ENCODE measurements at regions not wholly inside any gene's neighbourhood (a gene's known extent, or its start where the extent isn't known, plus 50 kb on each side); places are given as distances from the start of the nearest gene placed in this dataset.

DNA sequence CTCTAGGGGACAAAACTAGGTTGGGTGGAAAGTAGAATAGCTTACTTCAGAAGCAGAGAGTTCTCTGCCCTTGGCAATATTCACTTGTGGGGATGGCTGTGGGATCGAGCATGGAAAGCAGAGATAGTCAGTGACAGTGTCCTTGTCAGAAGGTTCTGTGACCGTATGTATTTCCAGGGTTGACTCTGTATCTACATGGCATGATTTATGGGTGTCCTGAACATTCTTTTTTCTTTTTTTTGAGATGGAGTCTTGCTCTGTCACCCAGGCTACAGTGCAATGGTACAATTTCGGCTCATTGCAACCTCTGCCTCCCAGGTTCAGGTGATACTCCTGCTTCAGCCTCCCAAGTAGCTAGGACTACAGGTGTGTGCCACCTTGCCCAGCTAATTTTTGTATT lies 77.4 kb upstream of the LHFPL2 start:
- no peak overlapping the region for H3K23ac ChIP-seq (ENCODE audit: low read depth, low read length)
- no peak overlapping the region for H2BK5ac ChIP-seq (ENCODE audit: low read depth, low read length, poor library complexity, severe bottlenecking)
- H3K27ac ChIP-seq (ENCODE audit: insufficient read depth, low read length) = no peak overlapping the region
- H3K4ac ChIP-seq (ENCODE audit: low read depth, low read length) = no peak overlapping the region
- H4K8ac ChIP-seq (ENCODE audit: low read depth in 2 of 2, low read length in 2 of 2) = no peak overlapping the region
- no peak overlapping the region for H3K4me3 ChIP-seq (ENCODE audit: insufficient read depth, low read depth, low read length)
- no peak for ATAC-seq (ENCODE audit: low read depth)
- no peak for DNase-seq
- no peaks in the 10 kb centered on the region for H3K27me3 ChIP-seq (ENCODE audit: control insufficient read depth, insufficient read depth, low read length)
- WGBS, 2 experiments (ENCODE audit: extremely low coverage in 2 of 2, insufficient read length in 1 of 2) = 100% methylated on average over 3 of the region's 3 CpGs; no CpG with 5 or more reads in 1 of the 2 experiments
- no peaks in the 10 kb centered on the region for H3K9me3 ChIP-seq (ENCODE audit: control insufficient read depth, insufficient read depth, low read length)
- in situ Hi-C loops (cut with MboI; ENCODE audit: low sequenced_read_pairs) = no loop called here
- no peak overlapping the region for H2AK9ac ChIP-seq (replicated peaks; ENCODE audit: low read depth, low read length, poor library complexity)
- H4K91ac ChIP-seq (ENCODE audit: insufficient read depth, low read depth, low read length) = no peak overlapping the region
- H2BK15ac ChIP-seq (ENCODE audit: low read depth, low read length) = no peak overlapping the region
- H2AFZ ChIP-seq (replicated peaks; ENCODE audit: low read length, poor library complexity) = no peak overlapping the region
- H3K18ac ChIP-seq (ENCODE audit: low read depth, low read length) = no peak overlapping the region; the same call in 1 of the 2 replicates
- no peak overlapping the region for H2BK20ac ChIP-seq (ENCODE audit: low read depth, low read length)
- no peak for TF ChIP-seq BHLHE40 (IDR thresholded peaks at IDR 0.05; ENCODE audit: low read depth, low read length)
- no peak for TF ChIP-seq RAD21 (IDR thresholded peaks at IDR 0.05; ENCODE audit: low read length)
- TF ChIP-seq CEBPB (IDR thresholded peaks at IDR 0.05; ENCODE audit: low read depth, low read length) = no peak
- TF ChIP-seq FOS (IDR thresholded peaks at IDR 0.05; ENCODE audit: low read depth, low read length) = no peak
- no peak for TF ChIP-seq RCOR1 (IDR thresholded peaks at IDR 0.05; ENCODE audit: insufficient replicate concordance, low read length)
- no peak for TF ChIP-seq POLR2A (IDR thresholded peaks at IDR 0.05; ENCODE audit: low read depth, low read length)
- no peak for TF ChIP-seq RFX5 (IDR thresholded peaks at IDR 0.05; ENCODE audit: low read depth, low read length)
- TF ChIP-seq MXI1 (IDR thresholded peaks at IDR 0.05; ENCODE audit: borderline replicate concordance, low read depth, low read length) = no peak
- no peak for TF ChIP-seq NFE2L2 (IDR thresholded peaks at IDR 0.05; ENCODE audit: low read depth, low read length)
- no peak for TF ChIP-seq MAFK (IDR thresholded peaks at IDR 0.05; ENCODE audit: low read depth, low read length)
- intact Hi-C loops (cut with micrococcal nuclease) = no loop called here
- CTCF ChIA-PET = no interaction called here
- H4K5ac ChIP-seq (ENCODE audit: low read depth, low read length) = no peak overlapping the region
- H2BK120ac ChIP-seq (ENCODE audit: low read depth, low read length) = no peak overlapping the region
- H4K20me1 ChIP-seq (ENCODE audit: insufficient read depth, low read length) = no peaks in the 10 kb centered on the region
- no peak overlapping the region for H3K56ac ChIP-seq (ENCODE audit: extremely low read depth, insufficient read depth, low read length)
- dilution Hi-C loops (cut with HindIII; ENCODE audit: low sequenced_read_pairs, unreplicated experiment) = no loop called here
- H3K9ac ChIP-seq (ENCODE audit: low read depth, low read length) = no peak overlapping the region
- H3K4me1 ChIP-seq (ENCODE audit: control insufficient read depth, insufficient read depth, low read length) = peaks cover 7% of the 10 kb centered on the region
- no TSS peak for BruUV-seq (replicated peaks)
- H3K14ac ChIP-seq (replicated peaks; ENCODE audit: low read depth, low read length) = no peak overlapping the region
- H3K79me1 ChIP-seq (ENCODE audit: low read depth in 1 of 2, low read length in 2 of 2) = no peaks in the 10 kb centered on the region
- H2AK5ac ChIP-seq (ENCODE audit: low read depth, low read length) = no peak overlapping the region
- H3K36me3 ChIP-seq (ENCODE audit: control insufficient read depth, insufficient read depth, low read length) = no peaks in the 10 kb centered on the region
- POLR2A ChIA-PET (ENCODE audit: unreplicated experiment) = no interaction called here
- H3K4me2 ChIP-seq (ENCODE audit: low read depth, low read length) = no peak overlapping the region
- H3K9me1 ChIP-seq (ENCODE audit: insufficient read depth, low read length) = no peaks in the 10 kb centered on the region
